ENCODE measurements at regions not wholly inside any gene's neighbourhood (a gene's known extent, or its start where the extent isn't known, plus 50 kb on each side); places are given as distances from the start of the nearest gene placed in this dataset.
"Not testable (repeated sequence)": the region's sequence is repeated elsewhere in the genome, so short reads cannot be mapped to it uniquely, and the experiment has no call there.

GRCh38 chr2:47728551-47728950 is 54.4 kb upstream of the MSH6 start:
- DNase-seq (ENCODE audit: low read depth): no peak

- DNase-seq (ENCODE audit: low read depth): no peak
Observed at GRCh38 chr2:47727956-47728355, 55.0 kb upstream of the MSH6 start.

DNA sequence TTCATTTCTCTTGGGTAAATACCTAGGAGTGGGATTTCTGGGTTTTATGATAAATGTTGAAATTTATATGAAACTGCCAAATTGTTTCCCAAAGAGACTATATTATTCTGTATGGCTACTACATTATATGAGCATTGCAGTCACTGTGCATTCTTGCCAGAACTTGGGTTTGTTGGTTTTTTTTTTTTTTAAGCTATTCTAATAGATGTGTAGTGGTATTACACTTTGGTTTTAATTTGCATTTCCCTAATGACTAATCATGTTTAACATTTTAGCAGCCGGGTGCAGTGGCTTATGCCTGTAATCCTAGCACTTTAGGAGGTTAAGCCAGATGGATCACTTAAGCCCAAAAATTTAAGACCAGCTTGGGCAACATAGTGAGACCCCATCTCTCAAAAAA is 56.0 kb upstream of the MSH6 start:
- not testable (repeated sequence) for DNase-seq (ENCODE audit: low read depth)

- peak; percentile 8 for DNase-seq (ENCODE audit: low read depth)
Observed at GRCh38 chr2:47725808-47726207, 57.1 kb upstream of the MSH6 start.

GRCh38 chr2:47724221-47724981 is 58.5 kb upstream of the MSH6 start:
- no peak for DNase-seq (ENCODE audit: low read depth)

GRCh38 chr2:47721296-47721695 is 61.6 kb upstream of the MSH6 start:
- no peak for DNase-seq (ENCODE audit: low read depth)

GRCh38 chr2:47720559-47720958 is 62.4 kb upstream of the MSH6 start:
- DNase-seq (ENCODE audit: low read depth): no peak

DNA sequence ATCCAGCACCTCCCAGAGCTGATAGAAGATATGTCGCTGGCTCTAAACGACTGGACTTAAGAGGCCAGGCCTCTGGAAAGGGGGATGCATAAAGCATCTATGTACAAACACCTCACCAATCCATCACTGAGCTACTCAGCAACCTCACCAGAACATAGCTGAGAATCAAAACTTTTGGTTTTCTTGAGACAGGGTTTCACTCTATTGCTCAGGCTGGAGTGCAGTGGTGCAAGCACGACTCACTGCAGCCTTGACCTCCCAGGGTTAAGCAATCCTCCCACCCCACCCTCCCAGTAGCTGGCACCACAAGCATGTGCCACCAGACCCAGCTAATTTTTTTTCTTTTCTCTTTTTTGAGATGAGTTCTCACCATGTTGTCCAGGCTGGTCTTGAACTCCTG is 62.9 kb upstream of the MSH6 start:
- peak; percentile 3 for DNase-seq (ENCODE audit: low read depth)

GRCh38 chr2:47719099-47719498 is 63.8 kb upstream of the MSH6 start:
- DNase-seq (ENCODE audit: low read depth): no peak

GRCh38 chr2:47716307-47716706 is 66.6 kb upstream of the MSH6 start:
- DNase-seq (ENCODE audit: low read depth): not testable (repeated sequence)

- DNase-seq (ENCODE audit: low read depth): no peak
Observed at GRCh38 chr2:47715552-47715951, 67.4 kb upstream of the MSH6 start.

DNA sequence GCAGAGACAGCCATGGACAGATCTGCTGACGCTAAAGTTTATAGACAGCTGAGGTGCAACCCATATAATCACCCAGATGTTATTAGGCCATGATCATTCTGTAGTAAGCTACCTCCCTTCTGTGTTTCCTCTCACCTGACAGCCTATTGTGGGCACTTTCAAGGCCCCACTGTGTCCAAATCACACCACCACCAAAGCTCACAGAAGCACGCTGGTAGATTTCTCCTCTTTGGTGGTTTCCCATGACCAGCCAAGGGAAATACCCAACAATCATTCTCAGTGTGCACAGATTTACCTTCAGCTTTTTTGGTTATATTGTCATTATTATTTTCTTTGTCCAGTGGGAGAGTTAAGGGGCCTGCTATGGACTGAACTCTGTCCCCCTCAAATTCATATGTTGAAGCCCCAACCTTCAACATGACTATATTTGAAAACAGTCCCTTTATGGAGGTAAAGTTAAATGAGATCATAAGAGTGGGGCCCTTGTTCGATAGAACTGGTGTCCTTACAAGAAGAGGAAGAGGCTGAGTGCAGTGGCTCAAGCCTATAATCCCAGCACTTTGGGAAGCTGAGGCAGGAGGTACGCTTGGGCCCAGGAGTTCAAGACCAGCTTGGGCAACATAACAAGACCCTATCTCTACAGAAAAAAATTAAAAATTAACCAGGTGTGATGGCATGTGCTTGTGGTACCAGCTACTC is 74.0 kb upstream of the MSH6 start:
- DNase-seq (ENCODE audit: low read depth): no peak

GRCh38 chr2:47704287-47704686 is 78.7 kb upstream of the MSH6 start:
- DNase-seq (ENCODE audit: low read depth): no peak

DNA sequence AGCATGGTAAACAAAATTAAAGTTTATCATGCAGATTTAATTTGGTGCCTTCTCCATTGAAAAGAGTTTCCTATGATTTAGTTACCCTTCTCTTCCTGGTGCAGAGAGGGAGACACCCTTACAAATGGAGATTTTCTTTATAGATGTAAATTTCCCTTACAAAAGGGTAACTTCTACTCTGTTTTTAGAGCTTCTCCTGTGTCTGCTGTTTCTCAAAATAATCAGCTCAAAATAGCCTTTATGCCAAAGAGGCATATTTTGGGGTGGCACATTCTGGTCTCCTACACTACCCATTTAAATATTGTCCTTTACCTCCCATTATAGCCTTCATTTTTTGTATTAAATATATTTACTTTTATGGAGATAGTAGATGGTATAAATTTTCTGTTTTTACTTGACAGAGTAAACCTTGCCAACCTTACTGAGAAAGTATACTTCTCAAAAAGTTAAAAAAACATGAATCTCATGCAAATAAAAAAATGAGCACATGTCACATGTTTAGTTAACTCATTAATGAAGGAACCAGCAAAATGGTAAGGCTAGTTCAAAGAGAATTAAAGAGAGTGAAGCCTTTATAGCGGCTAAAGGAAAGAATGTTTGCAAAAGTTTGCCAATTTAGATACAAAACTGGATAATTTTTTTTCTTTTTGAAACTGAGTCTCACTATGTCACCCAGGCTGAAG is 83.3 kb upstream of the MSH6 start:
- no peak for DNase-seq (ENCODE audit: low read depth)

GRCh38 chr2:47698436-47698972 is 84.4 kb upstream of the MSH6 start:
- DNase-seq (ENCODE audit: low read depth): not testable (repeated sequence)

- DNase-seq (ENCODE audit: low read depth): not testable (repeated sequence)
Observed at GRCh38 chr2:47697681-47698435, 85.1 kb upstream of the MSH6 start.

DNA sequence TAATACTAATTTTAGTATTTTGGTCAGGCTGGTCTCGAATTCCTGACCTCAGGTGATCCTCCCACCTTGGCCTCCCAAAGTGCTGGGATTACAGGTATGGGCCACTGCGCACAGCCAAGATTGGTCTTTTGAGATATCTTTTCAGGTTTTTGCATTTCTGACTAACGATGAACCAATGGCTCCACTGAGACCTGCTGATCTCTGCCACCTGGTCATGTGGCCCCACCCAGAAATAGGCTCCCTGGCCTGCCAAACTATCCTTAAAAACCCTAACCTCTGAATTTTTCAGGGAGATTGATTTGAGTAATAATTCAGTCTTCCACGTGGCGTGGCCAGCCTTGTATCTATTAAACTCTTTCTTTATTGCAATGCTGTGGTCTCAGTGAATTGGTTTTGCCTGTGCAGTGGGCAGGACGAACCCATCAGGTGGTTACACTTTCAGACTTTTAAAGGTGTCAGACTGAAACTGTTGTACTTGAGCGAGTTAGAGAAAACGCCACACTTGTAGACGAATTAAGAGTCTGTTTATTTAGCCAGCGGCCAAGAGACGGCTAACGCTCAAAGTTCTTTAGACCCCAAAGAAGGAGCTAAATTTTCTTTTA is 85.8 kb upstream of the MSH6 start:
- DNase-seq (ENCODE audit: low read depth): no peak

DNA sequence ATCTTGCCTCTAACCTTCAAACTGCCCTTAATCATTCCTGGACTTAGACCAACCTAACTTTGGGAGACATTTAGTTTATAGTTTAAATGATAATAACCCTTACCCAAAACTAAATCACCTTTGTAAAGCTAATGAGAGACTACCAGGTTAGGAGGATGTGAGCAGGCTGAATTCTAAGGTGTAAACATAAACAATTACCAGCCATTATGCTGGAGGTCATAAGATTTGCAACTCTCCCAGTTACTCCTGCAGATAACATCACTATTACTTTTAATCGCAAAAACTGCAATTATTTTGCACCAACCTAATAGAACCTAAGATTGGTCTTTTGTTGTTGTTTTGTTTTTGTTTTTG is 86.5 kb upstream of the MSH6 start:
- DNase-seq (ENCODE audit: low read depth): no peak

- no peak for DNase-seq (ENCODE audit: low read depth)
Observed at GRCh38 chr2:47695800-47696477, 87.0 kb upstream of the MSH6 start.

DNA sequence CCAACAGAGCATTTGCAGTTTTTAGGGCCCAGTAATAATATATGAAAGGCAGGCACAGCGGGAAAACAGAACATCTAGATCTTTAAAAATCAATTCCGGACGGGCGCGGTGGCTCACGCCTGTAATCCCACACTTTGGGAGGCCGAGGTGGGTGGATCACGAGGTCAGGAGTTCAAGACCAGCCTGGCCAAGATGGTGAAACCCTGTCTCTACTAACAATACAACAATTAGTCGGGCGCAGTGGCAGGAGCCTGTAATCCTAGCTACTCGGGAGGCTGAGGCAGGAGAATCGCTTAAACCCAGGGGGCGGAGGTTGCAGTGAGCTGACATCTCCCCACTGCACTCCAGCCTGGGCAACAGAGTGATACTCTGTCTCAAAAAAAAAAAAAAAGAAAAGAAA is 88.5 kb upstream of the MSH6 start:
- not testable (repeated sequence) for DNase-seq (ENCODE audit: low read depth)

DNA sequence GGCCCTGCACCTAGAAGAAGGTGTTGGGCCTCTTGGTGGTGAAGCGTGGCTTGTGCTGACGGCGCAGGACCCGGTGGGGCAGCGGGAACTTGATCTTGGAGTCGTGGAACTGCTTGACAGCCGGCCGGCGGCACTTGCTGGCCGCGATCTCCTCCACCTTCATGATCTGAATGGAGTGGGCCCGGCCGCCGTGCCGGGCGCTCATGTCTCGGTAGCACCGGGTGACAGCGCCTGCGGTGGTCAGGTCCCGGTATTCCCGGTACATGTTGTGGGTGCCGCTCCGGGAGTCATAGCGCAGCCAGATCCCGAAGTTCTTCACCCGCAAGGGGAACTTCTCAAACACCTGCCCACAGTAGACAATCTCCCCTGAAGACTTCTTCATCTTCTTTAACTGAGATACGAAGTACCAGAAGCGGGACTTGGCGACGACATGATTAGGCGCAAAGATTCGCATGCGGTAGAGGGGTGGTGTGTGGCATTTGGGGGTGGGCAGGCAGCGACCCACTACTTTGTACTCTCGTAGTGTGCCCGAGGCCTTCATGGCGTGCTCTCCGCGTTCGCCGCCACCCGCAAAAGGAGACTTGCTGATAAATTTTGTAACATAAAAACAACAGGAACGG is 92.1 kb upstream of the MSH6 start:
- not testable (repeated sequence) for DNase-seq (ENCODE audit: low read depth)

All from fibroblast of the conjunctiva (primary cell).